H9 (cell line): ENCODE measurements at regions not wholly inside any gene's neighbourhood (a gene's known extent, or its start where the extent isn't known, plus 50 kb on each side); places are given as distances from the start of the nearest gene placed in this dataset.

Experiments used
- DNase-seq: peaks from one replicate; pipeline ENCODE4 v3.0.0-alpha.2; 2017
- H2AFZ ChIP-seq: one replicate; pipeline ENCODE4 v1.6.1; 2013; ENCODE audit warnings: mild to moderate bottlenecking, low read length, control low read depth, moderate library complexity
- H2AK5ac ChIP-seq: 2 replicates; pipeline ENCODE4 v1.6.1; 2013; ENCODE audit warnings: low read length, control low read depth, mixed read lengths; ENCODE audit not compliant: insufficient read length
- H2BK120ac ChIP-seq: one replicate; pipeline ENCODE4 v1.6.1; 2013; ENCODE audit warnings: low read depth, mild to moderate bottlenecking, low read length, control low read depth, inconsistent platforms; ENCODE audit not compliant: poor library complexity, severe bottlenecking
- H2BK12ac ChIP-seq: 2 replicates; pipeline ENCODE4 v1.6.1; 2013; ENCODE audit warnings: low read length, control low read depth, mixed read lengths, low read depth; ENCODE audit not compliant: insufficient read length
- H2BK15ac ChIP-seq: 2 replicates; pipeline ENCODE4 v1.6.1; 2013; ENCODE audit warnings: low read depth, low read length, control low read depth
- H2BK20ac ChIP-seq: one replicate; pipeline ENCODE4 v1.6.1; 2013; ENCODE audit warnings: low read depth, mild to moderate bottlenecking, low read length, control low read depth, inconsistent platforms; ENCODE audit not compliant: poor library complexity, severe bottlenecking
- H2BK5ac ChIP-seq: 2 replicates; pipeline ENCODE4 v1.6.1; 2013; ENCODE audit warnings: low read length, control low read depth, mixed read lengths; ENCODE audit not compliant: insufficient read length
- H3K14ac ChIP-seq: 2 replicates; pipeline ENCODE4 v1.6.1; 2013; ENCODE audit warnings: low read length, control low read depth; ENCODE audit not compliant: insufficient read depth
- H3K18ac ChIP-seq: 2 replicates; pipeline ENCODE4 v1.6.1; 2013; ENCODE audit warnings: low read depth, mild to moderate bottlenecking, mixed read lengths, low read length, control low read depth; ENCODE audit not compliant: insufficient read length
- H3K23ac ChIP-seq: 2 replicates; pipeline ENCODE4 v1.6.1; 2013; ENCODE audit warnings: low read length, control low read depth, mixed read lengths, low read depth; ENCODE audit not compliant: insufficient read length
- H3K23me2 ChIP-seq: 2 replicates; pipeline ENCODE4 v1.6.1; 2013; ENCODE audit warnings: low read depth, mild to moderate bottlenecking, mixed read lengths, low read length, control low read depth; ENCODE audit not compliant: insufficient read length, poor library complexity, severe bottlenecking
- H3K27ac ChIP-seq: 2 replicates; pipeline ENCODE4 v1.5.1; 2013; ENCODE audit warnings: low read length, control low read depth, mixed read lengths, low read depth; ENCODE audit not compliant: insufficient read length
- H3K27me3 ChIP-seq: 2 replicates; pipeline ENCODE4 v1.6.1; 2013; ENCODE audit warnings: low read length, control low read depth, inconsistent platforms; ENCODE audit not compliant: insufficient read depth
- H3K4ac ChIP-seq: 2 replicates; pipeline ENCODE4 v1.6.1; 2013; ENCODE audit warnings: low read depth, mild to moderate bottlenecking, control low read depth, inconsistent platforms, low read length, moderate library complexity
- H3K4me1 ChIP-seq: 2 replicates; pipeline ENCODE4 v1.6.1; 2013; ENCODE audit warnings: low read length, control low read depth, inconsistent platforms; ENCODE audit not compliant: insufficient read depth
- H3K4me2 ChIP-seq: 2 replicates; pipeline ENCODE4 v1.6.1; 2013; ENCODE audit warnings: low read length, control low read depth, mixed read lengths; ENCODE audit not compliant: insufficient read length, insufficient read depth
- H3K56ac ChIP-seq: 2 replicates; pipeline ENCODE4 v1.6.1; 2013; ENCODE audit warnings: low read depth, mild to moderate bottlenecking, mixed read lengths, low read length, control low read depth; ENCODE audit not compliant: insufficient read length
- H3K79me1 ChIP-seq: 2 replicates; pipeline ENCODE4 v1.6.1; 2013; ENCODE audit warnings: low read depth, mild to moderate bottlenecking, moderate library complexity, low read length, control low read depth, inconsistent platforms; ENCODE audit not compliant: insufficient read depth, poor library complexity, severe bottlenecking
- H3K79me2 ChIP-seq: 2 replicates; pipeline ENCODE4 v1.6.1; 2013; ENCODE audit warnings: low read length, control low read depth, inconsistent platforms; ENCODE audit not compliant: insufficient read depth
- H3K9ac ChIP-seq: 2 replicates; pipeline ENCODE4 v1.6.1; 2013; ENCODE audit warnings: low read length, control low read depth, mixed read lengths; ENCODE audit not compliant: insufficient read length; ENCODE audit errors: extremely low read depth
- H3K9me3 ChIP-seq: one replicate; pipeline ENCODE4 v1.6.1; 2013; ENCODE audit warnings: low read depth, low read length, inconsistent platforms; ENCODE audit not compliant: control insufficient read depth
- H3T11ph ChIP-seq: one replicate; pipeline ENCODE4 v1.6.1; 2013; ENCODE audit warnings: mild to moderate bottlenecking, low read length, control low read depth, inconsistent platforms
- H4K20me1 ChIP-seq: one replicate; pipeline ENCODE4 v1.6.1; 2013; ENCODE audit not compliant: control insufficient read depth, insufficient read length, insufficient read depth
- H4K5ac ChIP-seq: 2 replicates; pipeline ENCODE4 v1.6.1; 2013; ENCODE audit warnings: low read depth, mild to moderate bottlenecking, mixed read lengths, low read length, control low read depth; ENCODE audit not compliant: insufficient read length
- H4K8ac ChIP-seq: replicated peaks from 2 replicates; pipeline ENCODE4 v1.6.1; 2013; ENCODE audit warnings: low read length, control low read depth, mixed read lengths, low read depth; ENCODE audit not compliant: insufficient read length
- H4K91ac ChIP-seq: 2 replicates; pipeline ENCODE4 v1.6.1; 2013; ENCODE audit warnings: low read depth, mild to moderate bottlenecking, moderate library complexity, mixed read lengths, low read length, control low read depth; ENCODE audit not compliant: insufficient read length
- H3K27ac Mint-ChIP-seq, 3 experiments: 2 replicates in 2 of 3; 3 replicates in 1 of 3; pipeline ENCODE4 v1.8.0; 2020 to 2021; ENCODE audit warnings: mixed read lengths in 3 of 3, mild to moderate bottlenecking in 1 of 3, moderate library complexity in 1 of 3
- H3K27me3 Mint-ChIP-seq: 2 replicates; pipeline ENCODE4 v1.8.0; 2021; ENCODE audit warnings: low read depth, mild to moderate bottlenecking, moderate library complexity, mixed read lengths
- H3K36me3 Mint-ChIP-seq, 3 experiments: 2 replicates in 2 of 3; 3 replicates in 1 of 3; pipeline ENCODE4 v1.8.0; 2020 to 2021; ENCODE audit warnings: low read depth in 3 of 3, mixed read lengths in 3 of 3; ENCODE audit not compliant: insufficient read depth in 1 of 3
- H3K4me1 Mint-ChIP-seq, 2 experiments: 2 replicates each; pipeline ENCODE4 v1.8.0; 2020; ENCODE audit warnings: mixed read lengths in 2 of 2
- H3K4me3 Mint-ChIP-seq, 2 experiments: 2 replicates in 1 of 2; 3 replicates in 1 of 2; pipeline ENCODE4 v1.8.0; 2020 to 2021; ENCODE audit warnings: mild to moderate bottlenecking in 2 of 2, mixed read lengths in 2 of 2, moderate library complexity in 1 of 2
- H3K9me3 Mint-ChIP-seq, 2 experiments: 2 replicates in 1 of 2; 3 replicates in 1 of 2; pipeline ENCODE4 v1.8.0; 2020; ENCODE audit warnings: mild to moderate bottlenecking in 2 of 2, mixed read lengths in 2 of 2, moderate library complexity in 1 of 2
- WGBS: extraction: QIAGEN DNeasy Blood & Tissue Kit; methylation state at CpG from one replicate; pipeline ENCODE4 v1.1.7; 2013; ENCODE audit warnings: missing lambda C conversion rate, low lambda C conversion rate, mixed read lengths; ENCODE audit not compliant: insufficient read length; ENCODE audit errors: extremely low coverage; 5-methylcytosine and 5-hydroxymethylcytosine counted together
- TF ChIP-seq, protein P1 (sequence below): fragments of 200-600 bp; sonication (generic); conservative IDR thresholded peaks from 3 replicates; pipeline ENCODE4 v1.8.0; 2021; ENCODE audit warnings: antibody characterized with exemption, mild to moderate bottlenecking

DNA sequence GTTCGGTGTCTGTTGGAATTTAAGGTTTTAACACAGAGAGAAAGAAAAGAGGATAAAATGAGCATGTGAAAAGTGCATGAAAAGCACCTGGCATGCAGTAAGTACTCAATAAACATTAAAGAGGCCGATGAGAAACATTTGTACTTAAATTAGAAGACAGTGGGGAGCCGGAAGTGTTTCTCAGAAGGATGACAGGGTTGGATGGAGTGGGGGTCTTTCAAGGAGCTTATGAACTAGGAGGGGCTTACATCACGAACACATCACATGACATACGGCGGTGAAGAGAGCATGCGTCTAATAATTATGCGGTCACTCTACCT lies 83.8 kb upstream of the FZD7 start:
- no peak overlapping the region for H2AFZ ChIP-seq
- H3K9me3 Mint-ChIP-seq, result no peaks in the 10 kb centered on the region
- no peak overlapping the region for H2BK20ac ChIP-seq
- WGBS, result no CpG with 5 or more reads among the region's 8 CpGs
- no peak overlapping the region for H3K14ac ChIP-seq
- H3K9me3 ChIP-seq, result no peaks in the 10 kb centered on the region
- H3K4me3 Mint-ChIP-seq, result peak overlapping the region in 1 of 2 experiments; percentile 52; a peak in 1 of 5 replicates
- peaks cover 0 to 11% (median 4%) of the 10 kb centered on the region in 3 experiments; a peak in 4 of 7 replicates for H3K36me3 Mint-ChIP-seq
- H3K56ac ChIP-seq, result no peak overlapping the region
- H3K27ac Mint-ChIP-seq, result peak overlapping the region; percentile 94 to 98 (median 96); a peak in 6 of 7 replicates
- no peaks in the 10 kb centered on the region for H3K79me1 ChIP-seq
- H3K4me1 Mint-ChIP-seq, result peaks cover 66 to 70% of the 10 kb centered on the region in 2 experiments
- H3K9ac ChIP-seq, result no peak overlapping the region
- H3K4me1 ChIP-seq, result peaks cover 5% of the 10 kb centered on the region; the same call in 1 of the 2 replicates
- no peak overlapping the region for H3K18ac ChIP-seq
- H2BK120ac ChIP-seq, result no peak overlapping the region
- H3K27ac ChIP-seq, result no peak overlapping the region
- H3T11ph ChIP-seq, result no peak overlapping the region
- no peak overlapping the region for H2AK5ac ChIP-seq
- no peak overlapping the region for H3K4me2 ChIP-seq
- no peak for DNase-seq
- H3K79me2 ChIP-seq, result no peaks in the 10 kb centered on the region
- H3K27me3 ChIP-seq, result no peaks in the 10 kb centered on the region
- no peak overlapping the region for H2BK12ac ChIP-seq
- H4K20me1 ChIP-seq, result no peaks in the 10 kb centered on the region
- no peaks in the 10 kb centered on the region for H3K23me2 ChIP-seq
- TF ChIP-seq, protein P1, sequence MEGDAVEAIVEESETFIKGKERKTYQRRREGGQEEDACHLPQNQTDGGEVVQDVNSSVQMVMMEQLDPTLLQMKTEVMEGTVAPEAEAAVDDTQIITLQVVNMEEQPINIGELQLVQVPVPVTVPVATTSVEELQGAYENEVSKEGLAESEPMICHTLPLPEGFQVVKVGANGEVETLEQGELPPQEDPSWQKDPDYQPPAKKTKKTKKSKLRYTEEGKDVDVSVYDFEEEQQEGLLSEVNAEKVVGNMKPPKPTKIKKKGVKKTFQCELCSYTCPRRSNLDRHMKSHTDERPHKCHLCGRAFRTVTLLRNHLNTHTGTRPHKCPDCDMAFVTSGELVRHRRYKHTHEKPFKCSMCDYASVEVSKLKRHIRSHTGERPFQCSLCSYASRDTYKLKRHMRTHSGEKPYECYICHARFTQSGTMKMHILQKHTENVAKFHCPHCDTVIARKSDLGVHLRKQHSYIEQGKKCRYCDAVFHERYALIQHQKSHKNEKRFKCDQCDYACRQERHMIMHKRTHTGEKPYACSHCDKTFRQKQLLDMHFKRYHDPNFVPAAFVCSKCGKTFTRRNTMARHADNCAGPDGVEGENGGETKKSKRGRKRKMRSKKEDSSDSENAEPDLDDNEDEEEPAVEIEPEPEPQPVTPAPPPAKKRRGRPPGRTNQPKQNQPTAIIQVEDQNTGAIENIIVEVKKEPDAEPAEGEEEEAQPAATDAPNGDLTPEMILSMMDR, result no peak
- H3K23ac ChIP-seq, result no peak overlapping the region
- no peak overlapping the region for H2BK15ac ChIP-seq
- no peak overlapping the region for H2BK5ac ChIP-seq
- no peaks in the 10 kb centered on the region for H3K27me3 Mint-ChIP-seq
- no peak overlapping the region for H4K5ac ChIP-seq
- H4K91ac ChIP-seq, result no peak overlapping the region
- no peak overlapping the region for H4K8ac ChIP-seq
- H3K4ac ChIP-seq, result no peak overlapping the region
